ENCODE measurements at regions not wholly inside any gene's neighbourhood (a gene's known extent, or its start where the extent isn't known, plus 50 kb on each side); places are given as distances from the start of the nearest gene placed in this dataset.

GRCh38 chr2:217293046-217293445 lies 433.2 kb upstream of the TNP1 start:
- TF ChIP-seq, protein P1, sequence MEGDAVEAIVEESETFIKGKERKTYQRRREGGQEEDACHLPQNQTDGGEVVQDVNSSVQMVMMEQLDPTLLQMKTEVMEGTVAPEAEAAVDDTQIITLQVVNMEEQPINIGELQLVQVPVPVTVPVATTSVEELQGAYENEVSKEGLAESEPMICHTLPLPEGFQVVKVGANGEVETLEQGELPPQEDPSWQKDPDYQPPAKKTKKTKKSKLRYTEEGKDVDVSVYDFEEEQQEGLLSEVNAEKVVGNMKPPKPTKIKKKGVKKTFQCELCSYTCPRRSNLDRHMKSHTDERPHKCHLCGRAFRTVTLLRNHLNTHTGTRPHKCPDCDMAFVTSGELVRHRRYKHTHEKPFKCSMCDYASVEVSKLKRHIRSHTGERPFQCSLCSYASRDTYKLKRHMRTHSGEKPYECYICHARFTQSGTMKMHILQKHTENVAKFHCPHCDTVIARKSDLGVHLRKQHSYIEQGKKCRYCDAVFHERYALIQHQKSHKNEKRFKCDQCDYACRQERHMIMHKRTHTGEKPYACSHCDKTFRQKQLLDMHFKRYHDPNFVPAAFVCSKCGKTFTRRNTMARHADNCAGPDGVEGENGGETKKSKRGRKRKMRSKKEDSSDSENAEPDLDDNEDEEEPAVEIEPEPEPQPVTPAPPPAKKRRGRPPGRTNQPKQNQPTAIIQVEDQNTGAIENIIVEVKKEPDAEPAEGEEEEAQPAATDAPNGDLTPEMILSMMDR (conservative IDR thresholded peaks at IDR 0.05): no peak
- no peak for TF ChIP-seq EZH2 (IDR thresholded peaks at IDR 0.05; ENCODE audit: low read depth)

Data from PC-9 (cell line).